ENCODE measurements at regions not wholly inside any gene's neighbourhood (a gene's known extent, or its start where the extent isn't known, plus 50 kb on each side); places are given as distances from the start of the nearest gene placed in this dataset.

- no peaks in the 10 kb centered on the region for H3K9me3 ChIP-seq (ENCODE audit: control insufficient read depth, low read depth, low read length)
These were observed 196.3 kb upstream of the ARHGAP20 start for GRCh38 chr11:110908401-110909105.

GRCh38 chr11:110907629-110908028 is 195.4 kb upstream of the ARHGAP20 start:
- Histone ChIP-seq H3K27me3 (ENCODE audit: control insufficient read depth, insufficient read depth, low read length) (no peaks in the 10 kb centered on the region), H3K36me3 (ENCODE audit: control insufficient read depth, insufficient read depth, low read length) (no peaks in the 10 kb centered on the region), H3K4me3 (ENCODE audit: low read length) (no peak overlapping the region), H3K9me3 (ENCODE audit: control insufficient read depth, low read depth, low read length) (no peaks in the 10 kb centered on the region), H3K27ac (ENCODE audit: low read length) (no peak overlapping the region), H3K4me1 (ENCODE audit: control insufficient read depth, insufficient read depth, low read length) (no peaks in the 10 kb centered on the region)
- WGBS (ENCODE audit: insufficient coverage, low lambda C conversion rate): 71% methylated on average over 1 of the region's 1 CpG
- peak in 1 of 2 donors; percentile 14 for DNase-seq

More at GRCh38 chr11:110908401-110909105, 196.3 kb upstream of the ARHGAP20 start:
- H3K27me3 ChIP-seq (ENCODE audit: control insufficient read depth, insufficient read depth, low read length): no peaks in the 10 kb centered on the region
- H3K4me1 ChIP-seq (ENCODE audit: control insufficient read depth, insufficient read depth, low read length): no peaks in the 10 kb centered on the region
- H3K27ac ChIP-seq (ENCODE audit: low read length): no peak overlapping the region
- WGBS (ENCODE audit: insufficient coverage, low lambda C conversion rate): no CpG with 5 or more reads among the region's 3 CpGs
- DNase-seq: no peak
- H3K36me3 ChIP-seq (ENCODE audit: control insufficient read depth, insufficient read depth, low read length): no peaks in the 10 kb centered on the region
- H3K4me3 ChIP-seq (ENCODE audit: low read length): no peak overlapping the region

GRCh38 chr11:110903830-110904229 is 191.6 kb upstream of the ARHGAP20 start:
- Histone ChIP-seq H3K27ac (ENCODE audit: low read length) (no peak overlapping the region), H3K9me3 (ENCODE audit: control insufficient read depth, low read depth, low read length) (no peaks in the 10 kb centered on the region), H3K27me3 (ENCODE audit: control insufficient read depth, insufficient read depth, low read length) (no peaks in the 10 kb centered on the region), H3K4me1 (ENCODE audit: control insufficient read depth, insufficient read depth, low read length) (no peaks in the 10 kb centered on the region), H3K36me3 (ENCODE audit: control insufficient read depth, insufficient read depth, low read length) (no peaks in the 10 kb centered on the region), H3K4me3 (ENCODE audit: low read length) (no peak overlapping the region)
- WGBS (ENCODE audit: insufficient coverage, low lambda C conversion rate): 83% methylated on average over 1 of the region's 5 CpGs
- DNase-seq: no peak

- Histone ChIP-seq H3K27ac (ENCODE audit: low read length) (no peak overlapping the region), H3K4me3 (ENCODE audit: low read length) (no peak overlapping the region), H3K9me3 (ENCODE audit: control insufficient read depth, low read depth, low read length) (no peaks in the 10 kb centered on the region), H3K4me1 (ENCODE audit: control insufficient read depth, insufficient read depth, low read length) (no peaks in the 10 kb centered on the region), H3K36me3 (ENCODE audit: control insufficient read depth, insufficient read depth, low read length) (no peaks in the 10 kb centered on the region), H3K27me3 (ENCODE audit: control insufficient read depth, insufficient read depth, low read length) (no peaks in the 10 kb centered on the region)
- no peak for DNase-seq
- WGBS (ENCODE audit: insufficient coverage, low lambda C conversion rate): no CpG with 5 or more reads among the region's 3 CpGs
These were observed 191.1 kb upstream of the ARHGAP20 start for GRCh38 chr11:110903378-110903777.

- H3K36me3 ChIP-seq (ENCODE audit: control insufficient read depth, insufficient read depth, low read length): no peaks in the 10 kb centered on the region
- no CpG with 5 or more reads among the region's 3 CpGs for WGBS (ENCODE audit: insufficient coverage, low lambda C conversion rate)
These were observed 189.2 kb upstream of the ARHGAP20 start for GRCh38 chr11:110901441-110901840.

GRCh38 chr11:110900426-110900825 is 188.2 kb upstream of the ARHGAP20 start:
- no peaks in the 10 kb centered on the region for H3K27me3 ChIP-seq (ENCODE audit: control insufficient read depth, insufficient read depth, low read length)
- no CpG with 5 or more reads among the region's 1 CpG for WGBS (ENCODE audit: insufficient coverage, low lambda C conversion rate)
- no peak for DNase-seq
- H3K27ac ChIP-seq (ENCODE audit: low read length): no peak overlapping the region
- H3K9me3 ChIP-seq (ENCODE audit: control insufficient read depth, low read depth, low read length): no peaks in the 10 kb centered on the region
- no peak overlapping the region for H3K4me3 ChIP-seq (ENCODE audit: low read length)
- H3K36me3 ChIP-seq (ENCODE audit: control insufficient read depth, insufficient read depth, low read length): no peaks in the 10 kb centered on the region
- H3K4me1 ChIP-seq (ENCODE audit: control insufficient read depth, insufficient read depth, low read length): no peaks in the 10 kb centered on the region

More at GRCh38 chr11:110901441-110901840, 189.2 kb upstream of the ARHGAP20 start:
- no peak for DNase-seq
- Histone ChIP-seq H3K27me3 (ENCODE audit: control insufficient read depth, insufficient read depth, low read length) (no peaks in the 10 kb centered on the region), H3K4me3 (ENCODE audit: low read length) (no peak overlapping the region), H3K27ac (ENCODE audit: low read length) (no peak overlapping the region), H3K9me3 (ENCODE audit: control insufficient read depth, low read depth, low read length) (no peaks in the 10 kb centered on the region), H3K4me1 (ENCODE audit: control insufficient read depth, insufficient read depth, low read length) (no peaks in the 10 kb centered on the region)

GRCh38 chr11:110897035-110897434 is 184.8 kb upstream of the ARHGAP20 start:
- no peak overlapping the region for H3K4me3 ChIP-seq (ENCODE audit: low read length)
- 95% methylated on average over 3 of the region's 3 CpGs for WGBS (ENCODE audit: insufficient coverage, low lambda C conversion rate)
- H3K4me1 ChIP-seq (ENCODE audit: control insufficient read depth, insufficient read depth, low read length): no peaks in the 10 kb centered on the region
- H3K27ac ChIP-seq (ENCODE audit: low read length): no peak overlapping the region
- H3K27me3 ChIP-seq (ENCODE audit: control insufficient read depth, insufficient read depth, low read length): no peaks in the 10 kb centered on the region
- DNase-seq: no peak
- H3K36me3 ChIP-seq (ENCODE audit: control insufficient read depth, insufficient read depth, low read length): no peaks in the 10 kb centered on the region
- no peaks in the 10 kb centered on the region for H3K9me3 ChIP-seq (ENCODE audit: control insufficient read depth, low read depth, low read length)

GRCh38 chr11:110896358-110896757 is 184.1 kb upstream of the ARHGAP20 start:
- DNase-seq: no peak
- Histone ChIP-seq H3K27me3 (ENCODE audit: control insufficient read depth, insufficient read depth, low read length) (no peaks in the 10 kb centered on the region), H3K27ac (ENCODE audit: low read length) (no peak overlapping the region), H3K4me3 (ENCODE audit: low read length) (no peak overlapping the region), H3K9me3 (ENCODE audit: control insufficient read depth, low read depth, low read length) (no peaks in the 10 kb centered on the region), H3K4me1 (ENCODE audit: control insufficient read depth, insufficient read depth, low read length) (no peaks in the 10 kb centered on the region), H3K36me3 (ENCODE audit: control insufficient read depth, insufficient read depth, low read length) (no peaks in the 10 kb centered on the region)
- WGBS (ENCODE audit: insufficient coverage, low lambda C conversion rate): 60% methylated on average over 1 of the region's 1 CpG

GRCh38 chr11:110894224-110894623 is 182.0 kb upstream of the ARHGAP20 start:
- WGBS (ENCODE audit: insufficient coverage, low lambda C conversion rate): 100% methylated on average over 1 of the region's 4 CpGs
- no peak for DNase-seq

GRCh38 chr11:110892741-110893285 is 180.6 kb upstream of the ARHGAP20 start:
- WGBS (ENCODE audit: insufficient coverage, low lambda C conversion rate): 88% methylated on average over 1 of the region's 4 CpGs
- Histone ChIP-seq H3K36me3 (ENCODE audit: control insufficient read depth, insufficient read depth, low read length) (no peaks in the 10 kb centered on the region), H3K9me3 (ENCODE audit: control insufficient read depth, low read depth, low read length) (no peaks in the 10 kb centered on the region), H3K4me3 (ENCODE audit: low read length) (no peak overlapping the region), H3K27ac (ENCODE audit: low read length) (no peak overlapping the region), H3K4me1 (ENCODE audit: control insufficient read depth, insufficient read depth, low read length) (no peaks in the 10 kb centered on the region), H3K27me3 (ENCODE audit: control insufficient read depth, insufficient read depth, low read length) (no peaks in the 10 kb centered on the region)
- no peak for DNase-seq

More at GRCh38 chr11:110894224-110894623, 182.0 kb upstream of the ARHGAP20 start:
- Histone ChIP-seq H3K4me3 (ENCODE audit: low read length) (no peak overlapping the region), H3K4me1 (ENCODE audit: control insufficient read depth, insufficient read depth, low read length) (no peaks in the 10 kb centered on the region), H3K27me3 (ENCODE audit: control insufficient read depth, insufficient read depth, low read length) (no peaks in the 10 kb centered on the region), H3K27ac (ENCODE audit: low read length) (no peak overlapping the region), H3K36me3 (ENCODE audit: control insufficient read depth, insufficient read depth, low read length) (no peaks in the 10 kb centered on the region), H3K9me3 (ENCODE audit: control insufficient read depth, low read depth, low read length) (no peaks in the 10 kb centered on the region)

GRCh38 chr11:110891411-110891810 is 179.2 kb upstream of the ARHGAP20 start:
- DNase-seq: no peak
- no peaks in the 10 kb centered on the region for H3K27me3 ChIP-seq (ENCODE audit: control insufficient read depth, insufficient read depth, low read length)
- WGBS (ENCODE audit: insufficient coverage, low lambda C conversion rate): no CpG with 5 or more reads among the region's 1 CpG

More at GRCh38 chr11:110891411-110891810, 179.2 kb upstream of the ARHGAP20 start:
- H3K9me3 ChIP-seq (ENCODE audit: control insufficient read depth, low read depth, low read length): no peaks in the 10 kb centered on the region
- no peaks in the 10 kb centered on the region for H3K4me1 ChIP-seq (ENCODE audit: control insufficient read depth, insufficient read depth, low read length)
- no peak overlapping the region for H3K27ac ChIP-seq (ENCODE audit: low read length)
- no peaks in the 10 kb centered on the region for H3K36me3 ChIP-seq (ENCODE audit: control insufficient read depth, insufficient read depth, low read length)
- H3K4me3 ChIP-seq (ENCODE audit: low read length): no peak overlapping the region

All from large intestine (tissue), 3 donors.